ENCODE measurements at regions not wholly inside any gene's neighbourhood (a gene's known extent, or its start where the extent isn't known, plus 50 kb on each side); places are given as distances from the start of the nearest gene placed in this dataset.

DNA sequence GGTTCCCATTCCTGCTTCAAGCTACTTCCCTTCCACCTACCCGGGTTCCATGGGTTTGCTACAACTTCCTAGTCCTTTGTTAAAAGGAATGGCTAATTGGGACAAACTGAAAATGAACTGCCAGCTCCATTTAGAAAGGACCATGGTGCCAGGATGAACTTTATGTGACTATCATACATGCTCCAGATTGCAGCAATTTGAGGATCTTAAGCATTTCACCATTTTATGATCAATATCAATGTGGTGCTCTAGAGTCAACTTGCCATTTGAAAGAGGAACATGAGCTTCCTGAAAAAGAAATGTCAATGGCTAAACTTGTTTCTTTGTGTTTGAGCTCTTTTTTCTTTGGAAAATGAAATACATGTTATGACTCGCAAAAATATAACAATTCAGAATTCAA is 92.7 kb upstream of the IL15 start:
- TF ChIP-seq POLR2AphosphoS5 (IDR thresholded peaks at IDR 0.05; ENCODE audit: control insufficient read depth, insufficient read depth, low read depth, low read length): no peak
- TF ChIP-seq TEAD4 (IDR thresholded peaks at IDR 0.05; ENCODE audit: low read length): no peak
- no peak for TF ChIP-seq TEAD4 (CRISPR knock-in tag; IDR thresholded peaks at IDR 0.05; ENCODE audit: borderline replicate concordance)
- TF ChIP-seq JUND (IDR thresholded peaks at IDR 0.05; ENCODE audit: borderline replicate concordance, low read depth, low read length): no peak
- no peak for TF ChIP-seq JUND (tag; IDR thresholded peaks at IDR 0.05; ENCODE audit: borderline replicate concordance, low read depth, low read length)
- TF ChIP-seq, protein P1, sequence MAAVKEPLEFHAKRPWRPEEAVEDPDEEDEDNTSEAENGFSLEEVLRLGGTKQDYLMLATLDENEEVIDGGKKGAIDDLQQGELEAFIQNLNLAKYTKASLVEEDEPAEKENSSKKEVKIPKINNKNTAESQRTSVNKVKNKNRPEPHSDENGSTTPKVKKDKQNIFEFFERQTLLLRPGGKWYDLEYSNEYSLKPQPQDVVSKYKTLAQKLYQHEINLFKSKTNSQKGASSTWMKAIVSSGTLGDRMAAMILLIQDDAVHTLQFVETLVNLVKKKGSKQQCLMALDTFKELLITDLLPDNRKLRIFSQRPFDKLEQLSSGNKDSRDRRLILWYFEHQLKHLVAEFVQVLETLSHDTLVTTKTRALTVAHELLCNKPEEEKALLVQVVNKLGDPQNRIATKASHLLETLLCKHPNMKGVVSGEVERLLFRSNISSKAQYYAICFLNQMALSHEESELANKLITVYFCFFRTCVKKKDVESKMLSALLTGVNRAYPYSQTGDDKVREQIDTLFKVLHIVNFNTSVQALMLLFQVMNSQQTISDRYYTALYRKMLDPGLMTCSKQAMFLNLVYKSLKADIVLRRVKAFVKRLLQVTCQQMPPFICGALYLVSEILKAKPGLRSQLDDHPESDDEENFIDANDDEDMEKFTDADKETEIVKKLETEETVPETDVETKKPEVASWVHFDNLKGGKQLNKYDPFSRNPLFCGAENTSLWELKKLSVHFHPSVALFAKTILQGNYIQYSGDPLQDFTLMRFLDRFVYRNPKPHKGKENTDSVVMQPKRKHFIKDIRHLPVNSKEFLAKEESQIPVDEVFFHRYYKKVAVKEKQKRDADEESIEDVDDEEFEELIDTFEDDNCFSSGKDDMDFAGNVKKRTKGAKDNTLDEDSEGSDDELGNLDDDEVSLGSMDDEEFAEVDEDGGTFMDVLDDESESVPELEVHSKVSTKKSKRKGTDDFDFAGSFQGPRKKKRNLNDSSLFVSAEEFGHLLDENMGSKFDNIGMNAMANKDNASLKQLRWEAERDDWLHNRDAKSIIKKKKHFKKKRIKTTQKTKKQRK (IDR thresholded peaks at IDR 0.05; ENCODE audit: borderline replicate concordance, low read depth, low read length): no peak
